Panc1 (cell line): ENCODE measurements at regions not wholly inside any gene's neighbourhood (a gene's known extent, or its start where the extent isn't known, plus 50 kb on each side); places are given as distances from the start of the nearest gene placed in this dataset.

Source experiments
- POLR2AphosphoS5 ChIP-seq: IDR thresholded peaks from 2 replicates; pipeline ENCODE4 v1.6.1; 2012; ENCODE audit warnings: mild to moderate bottlenecking, low read depth, low read length, moderate library complexity
- SIN3A ChIP-seq: IDR thresholded peaks from 2 replicates; pipeline ENCODE4 v1.6.1; 2012; ENCODE audit warnings: low read depth, mild to moderate bottlenecking, low read length, moderate library complexity, borderline replicate concordance; ENCODE audit not compliant: insufficient read depth
- TCF7L2 ChIP-seq: IDR thresholded peaks from 2 replicates; pipeline ENCODE4 v1.6.1; 2011; ENCODE audit warnings: mild to moderate bottlenecking, low read depth, low read length, inconsistent platforms
- TF ChIP-seq, protein P1 (sequence below): fragments of 450-650 bp; IDR thresholded peaks from 2 replicates; pipeline ENCODE4 v1.5.1; 2017; ENCODE audit warnings: mild to moderate bottlenecking
- TF ChIP-seq, protein P2 (sequence below), 2 experiments: IDR thresholded peaks; 2 replicates each; pipeline ENCODE4 v1.6.1; 2011 to 2012; ENCODE audit warnings: low read depth in 2 of 2, control low read depth in 1 of 2, low read length in 1 of 2, mild to moderate bottlenecking in 1 of 2, moderate library complexity in 1 of 2; ENCODE audit not compliant: insufficient read depth in 1 of 2

DNA sequence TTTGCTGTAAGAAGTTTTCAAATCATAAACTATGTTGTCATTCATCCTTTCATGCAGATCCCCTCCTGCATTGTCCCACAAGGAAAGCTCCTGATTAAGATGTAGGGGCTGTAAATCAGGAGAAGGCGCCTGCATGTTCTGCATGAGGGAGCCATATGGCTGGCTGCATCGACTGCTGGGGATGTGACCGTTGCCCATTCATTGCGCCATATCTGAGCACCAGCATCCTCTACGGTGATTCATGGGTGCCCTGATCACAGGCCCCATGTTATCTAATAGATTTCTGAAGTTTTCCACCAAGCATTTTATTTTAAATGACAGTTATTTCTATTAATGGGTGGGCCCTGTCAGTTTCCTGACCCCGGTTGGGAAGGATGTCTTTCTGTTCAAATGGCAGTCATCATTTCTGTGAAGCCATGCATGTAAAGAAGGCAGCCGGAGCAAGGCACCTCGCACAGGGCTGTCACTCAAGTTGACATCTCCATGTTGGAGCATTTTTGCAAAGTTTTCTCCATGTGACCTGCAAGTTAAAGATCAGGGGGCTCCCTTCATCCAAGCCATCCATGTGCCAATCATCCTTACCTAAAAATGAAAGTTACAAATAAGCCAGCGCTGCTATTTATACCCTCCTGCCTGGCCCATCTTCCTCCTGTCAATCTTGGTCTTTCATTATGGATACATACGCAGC is 128.8 kb downstream of the TEX36 start:
- TF ChIP-seq, protein P1, sequence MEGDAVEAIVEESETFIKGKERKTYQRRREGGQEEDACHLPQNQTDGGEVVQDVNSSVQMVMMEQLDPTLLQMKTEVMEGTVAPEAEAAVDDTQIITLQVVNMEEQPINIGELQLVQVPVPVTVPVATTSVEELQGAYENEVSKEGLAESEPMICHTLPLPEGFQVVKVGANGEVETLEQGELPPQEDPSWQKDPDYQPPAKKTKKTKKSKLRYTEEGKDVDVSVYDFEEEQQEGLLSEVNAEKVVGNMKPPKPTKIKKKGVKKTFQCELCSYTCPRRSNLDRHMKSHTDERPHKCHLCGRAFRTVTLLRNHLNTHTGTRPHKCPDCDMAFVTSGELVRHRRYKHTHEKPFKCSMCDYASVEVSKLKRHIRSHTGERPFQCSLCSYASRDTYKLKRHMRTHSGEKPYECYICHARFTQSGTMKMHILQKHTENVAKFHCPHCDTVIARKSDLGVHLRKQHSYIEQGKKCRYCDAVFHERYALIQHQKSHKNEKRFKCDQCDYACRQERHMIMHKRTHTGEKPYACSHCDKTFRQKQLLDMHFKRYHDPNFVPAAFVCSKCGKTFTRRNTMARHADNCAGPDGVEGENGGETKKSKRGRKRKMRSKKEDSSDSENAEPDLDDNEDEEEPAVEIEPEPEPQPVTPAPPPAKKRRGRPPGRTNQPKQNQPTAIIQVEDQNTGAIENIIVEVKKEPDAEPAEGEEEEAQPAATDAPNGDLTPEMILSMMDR, result no peak
- TF ChIP-seq POLR2AphosphoS5, result no peak
- TF ChIP-seq SIN3A, result no peak
- TF ChIP-seq, protein P2, sequence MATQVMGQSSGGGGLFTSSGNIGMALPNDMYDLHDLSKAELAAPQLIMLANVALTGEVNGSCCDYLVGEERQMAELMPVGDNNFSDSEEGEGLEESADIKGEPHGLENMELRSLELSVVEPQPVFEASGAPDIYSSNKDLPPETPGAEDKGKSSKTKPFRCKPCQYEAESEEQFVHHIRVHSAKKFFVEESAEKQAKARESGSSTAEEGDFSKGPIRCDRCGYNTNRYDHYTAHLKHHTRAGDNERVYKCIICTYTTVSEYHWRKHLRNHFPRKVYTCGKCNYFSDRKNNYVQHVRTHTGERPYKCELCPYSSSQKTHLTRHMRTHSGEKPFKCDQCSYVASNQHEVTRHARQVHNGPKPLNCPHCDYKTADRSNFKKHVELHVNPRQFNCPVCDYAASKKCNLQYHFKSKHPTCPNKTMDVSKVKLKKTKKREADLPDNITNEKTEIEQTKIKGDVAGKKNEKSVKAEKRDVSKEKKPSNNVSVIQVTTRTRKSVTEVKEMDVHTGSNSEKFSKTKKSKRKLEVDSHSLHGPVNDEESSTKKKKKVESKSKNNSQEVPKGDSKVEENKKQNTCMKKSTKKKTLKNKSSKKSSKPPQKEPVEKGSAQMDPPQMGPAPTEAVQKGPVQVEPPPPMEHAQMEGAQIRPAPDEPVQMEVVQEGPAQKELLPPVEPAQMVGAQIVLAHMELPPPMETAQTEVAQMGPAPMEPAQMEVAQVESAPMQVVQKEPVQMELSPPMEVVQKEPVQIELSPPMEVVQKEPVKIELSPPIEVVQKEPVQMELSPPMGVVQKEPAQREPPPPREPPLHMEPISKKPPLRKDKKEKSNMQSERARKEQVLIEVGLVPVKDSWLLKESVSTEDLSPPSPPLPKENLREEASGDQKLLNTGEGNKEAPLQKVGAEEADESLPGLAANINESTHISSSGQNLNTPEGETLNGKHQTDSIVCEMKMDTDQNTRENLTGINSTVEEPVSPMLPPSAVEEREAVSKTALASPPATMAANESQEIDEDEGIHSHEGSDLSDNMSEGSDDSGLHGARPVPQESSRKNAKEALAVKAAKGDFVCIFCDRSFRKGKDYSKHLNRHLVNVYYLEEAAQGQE (IDR thresholded peaks at IDR 0.05; ENCODE audit: insufficient read depth in 1 of 2, low read depth in 2 of 2, low read length in 1 of 2), result no peak
- TF ChIP-seq TCF7L2, result no peak
